ENCODE measurements at regions not wholly inside any gene's neighbourhood (a gene's known extent, or its start where the extent isn't known, plus 50 kb on each side); places are given as distances from the start of the nearest gene placed in this dataset.

- no peak overlapping the region for H3K27ac ChIP-seq
- no peak for DNase-seq
- intact Hi-C loops (cut with DNase I; ENCODE audit: low total_unique reads) (no loop called here), in situ Hi-C loops (cut with MboI; ENCODE audit: low sequenced_read_pairs in 4 of 4) (no loop called here)
- no peak overlapping the region for H3K4me3 ChIP-seq
- ATAC-seq = no peak
- H3K27me3 ChIP-seq = no peaks in the 10 kb centered on the region
- no peaks in the 10 kb centered on the region for H3K36me3 ChIP-seq
- no peaks in the 10 kb centered on the region for H3K4me1 ChIP-seq
- TF ChIP-seq POLR2A (IDR thresholded peaks at IDR 0.05) (no peak), CTCF (IDR thresholded peaks at IDR 0.05 in 4 of 5, conservative IDR thresholded peaks at IDR 0.05 in 1 of 5) (no peak)
- H3K9me3 ChIP-seq = no peaks in the 10 kb centered on the region
These were observed 130.8 kb upstream of the TNFAIP3 start for GRCh38 chr6:137736048-137736818.

- no peak overlapping the region for H3K27ac ChIP-seq
- H3K9me3 ChIP-seq = no peaks in the 10 kb centered on the region
- ATAC-seq (no peak), DNase-seq (no peak)
- TF ChIP-seq POLR2A (IDR thresholded peaks at IDR 0.05) (no peak), CTCF (IDR thresholded peaks at IDR 0.05 in 4 of 5, conservative IDR thresholded peaks at IDR 0.05 in 1 of 5) (no peak)
- H3K36me3 ChIP-seq = no peaks in the 10 kb centered on the region
- no peaks in the 10 kb centered on the region for H3K4me1 ChIP-seq
- H3K4me3 ChIP-seq = no peak overlapping the region
- in situ Hi-C loops (cut with MboI; ENCODE audit: low sequenced_read_pairs in 4 of 4) = no loop called here
- intact Hi-C loops (cut with DNase I; ENCODE audit: low total_unique reads) = no loop called here
- no peaks in the 10 kb centered on the region for H3K27me3 ChIP-seq
These were observed 130.1 kb upstream of the TNFAIP3 start for GRCh38 chr6:137736911-137737310.

GRCh38 chr6:137737836-137738596, 129.0 kb upstream of the TNFAIP3 start:
- no peak overlapping the region for H3K27ac ChIP-seq

DNA sequence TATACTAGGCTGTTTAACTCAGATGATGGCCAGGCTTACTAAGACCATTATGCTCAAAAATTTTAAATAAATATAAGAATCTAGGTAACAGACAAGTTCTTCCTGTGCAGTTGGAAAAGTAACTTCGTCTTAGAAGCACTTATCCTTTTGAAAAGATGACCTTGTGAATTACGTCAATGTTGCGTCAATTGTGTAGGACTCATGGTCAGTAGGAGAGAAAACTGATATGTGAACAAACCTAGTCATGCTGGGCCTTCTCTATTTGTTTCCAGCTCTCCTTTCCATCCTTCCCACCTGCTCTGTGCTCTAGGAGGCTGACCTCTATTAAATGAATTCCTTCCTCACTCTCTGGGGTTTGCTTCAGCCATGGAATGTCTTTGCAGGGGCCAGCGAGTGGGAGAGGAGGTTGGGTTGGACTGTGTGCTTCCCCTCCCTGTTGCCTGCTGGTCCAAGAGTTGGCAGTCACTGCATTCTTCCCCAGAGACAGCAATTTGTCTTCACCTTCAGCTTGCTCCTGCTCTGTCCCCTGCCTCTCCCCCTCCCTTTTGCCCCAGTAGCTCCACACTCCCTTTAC, 128.0 kb upstream of the TNFAIP3 start:
- Histone ChIP-seq H3K27me3 (no peaks in the 10 kb centered on the region), H3K36me3 (no peaks in the 10 kb centered on the region), H3K4me3 (no peak overlapping the region), H3K4me1 (no peaks in the 10 kb centered on the region), H3K27ac (no peak overlapping the region), H3K9me3 (no peaks in the 10 kb centered on the region)
- in situ Hi-C loops (cut with MboI; ENCODE audit: low sequenced_read_pairs in 4 of 4) (no loop called here), intact Hi-C loops (cut with DNase I; ENCODE audit: low total_unique reads) (no loop called here)
- TF ChIP-seq POLR2A (IDR thresholded peaks at IDR 0.05) = no peak
- no peak for TF ChIP-seq CTCF (IDR thresholded peaks at IDR 0.05 in 4 of 5, conservative IDR thresholded peaks at IDR 0.05 in 1 of 5)
- ATAC-seq = no peak
- DNase-seq = no peak

More at GRCh38 chr6:137737836-137738596, 129.0 kb upstream of the TNFAIP3 start:
- TF ChIP-seq CTCF (IDR thresholded peaks at IDR 0.05 in 4 of 5, conservative IDR thresholded peaks at IDR 0.05 in 1 of 5) (no peak), POLR2A (IDR thresholded peaks at IDR 0.05) (no peak)
- intact Hi-C loops (cut with DNase I; ENCODE audit: low total_unique reads) = no loop called here
- Histone ChIP-seq H3K4me3 (no peak overlapping the region), H3K4me1 (no peaks in the 10 kb centered on the region), H3K27me3 (no peaks in the 10 kb centered on the region), H3K9me3 (no peaks in the 10 kb centered on the region), H3K36me3 (no peaks in the 10 kb centered on the region)
- ATAC-seq (no peak), DNase-seq (no peak)
- in situ Hi-C loops (cut with MboI; ENCODE audit: low sequenced_read_pairs in 4 of 4) = no loop called here
